Smooth muscle cell (in vitro differentiated cells): ENCODE measurements at regions not wholly inside any gene's neighbourhood (a gene's known extent, or its start where the extent isn't known, plus 50 kb on each side); places are given as distances from the start of the nearest gene placed in this dataset.
"Not testable (repeated sequence)": the region's sequence is repeated elsewhere in the genome, so short reads cannot be mapped to it uniquely, and the experiment has no call there.

Experiments
- DNase-seq: peaks from one replicate; lab custom pipeline; 2025; ENCODE audit not compliant: unreplicated experiment; lab: John Stamatoyannopoulos, UW
- H2AFZ ChIP-seq: fragments of 200-600 bp; sonication (generic); 2 replicates; pipeline ENCODE4 v1.6.0; 2016; ENCODE audit warnings: antibody characterized with exemption, low read depth, mild to moderate bottlenecking
- H3F3A ChIP-seq: fragments of 200-600 bp; sonication (generic); 2 replicates; pipeline ENCODE4 v1.6.0; 2017; ENCODE audit warnings: antibody characterized with exemption, low read depth
- H3K27ac ChIP-seq: fragments of 200-600 bp; sonication (generic); 2 replicates; pipeline ENCODE4 v1.5.1; 2016; ENCODE audit warnings: low read depth, mild to moderate bottlenecking
- H3K27me3 ChIP-seq: fragments of 200-600 bp; sonication (generic); 2 replicates; pipeline ENCODE4 v1.6.1; 2016; ENCODE audit warnings: low read depth, mild to moderate bottlenecking
- H3K36me3 ChIP-seq: fragments of 200-600 bp; sonication (generic); 2 replicates; pipeline ENCODE4 v1.5.1; 2016; ENCODE audit warnings: low read depth
- H3K4me1 ChIP-seq: fragments of 200-600 bp; sonication (generic); 2 replicates; pipeline ENCODE4 v1.5.1; 2016; ENCODE audit warnings: low read depth
- H3K4me2 ChIP-seq: fragments of 200-600 bp; sonication (generic); 2 replicates; pipeline ENCODE4 v1.6.0; 2016; ENCODE audit warnings: mild to moderate bottlenecking
- H3K4me3 ChIP-seq: fragments of 200-600 bp; sonication (generic); 2 replicates; pipeline ENCODE4 v1.5.1; 2016; ENCODE audit warnings: mild to moderate bottlenecking
- H3K79me2 ChIP-seq: fragments of 200-600 bp; sonication (generic); 2 replicates; pipeline ENCODE4 v1.6.0; 2016; ENCODE audit warnings: low read depth, mild to moderate bottlenecking
- H3K9ac ChIP-seq: fragments of 200-600 bp; sonication (generic); 2 replicates; pipeline ENCODE4 v1.6.0; 2016; ENCODE audit warnings: low read depth
- H3K9me3 ChIP-seq: fragments of 200-600 bp; sonication (generic); replicated peaks from 2 replicates; pipeline ENCODE4 v1.5.1; 2016; ENCODE audit warnings: low read depth
- H4K20me1 ChIP-seq: fragments of 200-600 bp; sonication (generic); 2 replicates; pipeline ENCODE4 v1.6.0; 2016; ENCODE audit warnings: low read depth
- WGBS: methylation state at CpG from one replicate; pipeline ENCODE4 v1.1.7; 2016; ENCODE audit warnings: low lambda C conversion rate; 5-methylcytosine and 5-hydroxymethylcytosine counted together
- TF ChIP-seq, protein P1 (sequence below): fragments of 200-600 bp; sonication (generic); IDR thresholded peaks from 2 replicates; pipeline ENCODE4 v1.5.1; 2017; ENCODE audit warnings: borderline replicate concordance, mild to moderate bottlenecking, antibody characterized with exemption; ENCODE audit not compliant: insufficient read depth, poor library complexity, severe bottlenecking

DNA sequence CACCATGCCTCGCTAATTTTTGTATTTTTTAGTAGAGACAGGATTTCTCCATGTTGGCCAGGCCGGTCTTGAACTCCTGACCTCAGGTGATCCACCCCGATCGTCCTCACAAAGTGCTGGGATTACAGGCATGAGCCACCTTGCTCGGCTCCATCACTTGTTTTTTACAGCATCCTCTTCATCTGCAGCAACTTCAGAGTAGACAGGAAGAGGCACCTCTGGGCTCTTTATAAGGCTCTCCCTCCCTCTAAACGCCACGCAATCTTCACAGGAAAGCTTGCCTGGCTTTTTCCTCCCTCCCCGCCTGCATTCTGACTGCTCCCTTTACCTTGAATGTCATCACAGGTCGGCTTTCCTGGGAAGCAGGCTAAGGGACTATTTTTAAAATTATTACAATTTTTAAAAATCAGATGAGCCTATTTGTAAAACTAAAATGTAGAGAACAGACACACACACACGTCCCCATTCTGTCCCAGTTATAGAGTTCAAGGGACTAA lies 111.5 kb upstream of the LDB2 start:
- DNase-seq = no peak
- Histone ChIP-seq H2AFZ (no peak overlapping the region), H3K79me2 (no peaks in the 10 kb centered on the region), H3K36me3 (no peaks in the 10 kb centered on the region), H4K20me1 (no peaks in the 10 kb centered on the region), H3K4me1 (no peaks in the 10 kb centered on the region), H3K9ac (no peak overlapping the region), H3F3A (no peaks in the 10 kb centered on the region), H3K27me3 (no peaks in the 10 kb centered on the region), H3K9me3 (no peaks in the 10 kb centered on the region), H3K4me3 (no peak overlapping the region), H3K27ac (no peak overlapping the region), H3K4me2 (no peak overlapping the region)
- 91% methylated on average over 10 of the region's 10 CpGs for WGBS
- TF ChIP-seq, protein P1, sequence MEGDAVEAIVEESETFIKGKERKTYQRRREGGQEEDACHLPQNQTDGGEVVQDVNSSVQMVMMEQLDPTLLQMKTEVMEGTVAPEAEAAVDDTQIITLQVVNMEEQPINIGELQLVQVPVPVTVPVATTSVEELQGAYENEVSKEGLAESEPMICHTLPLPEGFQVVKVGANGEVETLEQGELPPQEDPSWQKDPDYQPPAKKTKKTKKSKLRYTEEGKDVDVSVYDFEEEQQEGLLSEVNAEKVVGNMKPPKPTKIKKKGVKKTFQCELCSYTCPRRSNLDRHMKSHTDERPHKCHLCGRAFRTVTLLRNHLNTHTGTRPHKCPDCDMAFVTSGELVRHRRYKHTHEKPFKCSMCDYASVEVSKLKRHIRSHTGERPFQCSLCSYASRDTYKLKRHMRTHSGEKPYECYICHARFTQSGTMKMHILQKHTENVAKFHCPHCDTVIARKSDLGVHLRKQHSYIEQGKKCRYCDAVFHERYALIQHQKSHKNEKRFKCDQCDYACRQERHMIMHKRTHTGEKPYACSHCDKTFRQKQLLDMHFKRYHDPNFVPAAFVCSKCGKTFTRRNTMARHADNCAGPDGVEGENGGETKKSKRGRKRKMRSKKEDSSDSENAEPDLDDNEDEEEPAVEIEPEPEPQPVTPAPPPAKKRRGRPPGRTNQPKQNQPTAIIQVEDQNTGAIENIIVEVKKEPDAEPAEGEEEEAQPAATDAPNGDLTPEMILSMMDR = no peak

DNA sequence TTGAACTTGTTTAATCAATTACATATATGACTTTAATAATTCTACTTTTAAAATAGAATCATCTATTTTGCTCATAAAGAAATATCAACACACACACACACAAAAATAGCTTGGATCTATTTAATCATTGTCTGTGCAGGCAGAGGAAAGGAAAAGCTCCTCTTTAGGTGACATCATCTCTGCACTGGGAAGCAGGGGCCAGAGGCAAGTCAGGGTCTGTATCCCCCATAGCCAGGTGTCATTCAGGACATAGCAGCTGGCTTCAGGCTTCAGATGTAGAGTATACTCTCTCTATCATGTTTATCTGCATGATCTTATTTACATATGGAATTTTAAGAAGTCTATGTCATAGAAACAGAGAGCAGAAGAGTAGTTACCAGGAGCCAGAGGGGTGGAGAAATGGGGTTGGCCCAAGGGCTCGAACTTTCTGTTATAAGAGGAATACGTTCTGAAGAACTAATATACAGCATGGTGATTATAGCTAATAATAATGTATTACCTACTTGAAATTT lies 110.4 kb upstream of the LDB2 start:
- no peaks in the 10 kb centered on the region for H3F3A ChIP-seq
- no peaks in the 10 kb centered on the region for H3K79me2 ChIP-seq
- no peak for DNase-seq
- H3K4me1 ChIP-seq = no peaks in the 10 kb centered on the region
- H3K4me3 ChIP-seq = no peak overlapping the region
- no peaks in the 10 kb centered on the region for H3K27me3 ChIP-seq
- no peak overlapping the region for H3K4me2 ChIP-seq
- no peaks in the 10 kb centered on the region for H4K20me1 ChIP-seq
- H3K27ac ChIP-seq = no peak overlapping the region
- H3K9me3 ChIP-seq = no peaks in the 10 kb centered on the region
- WGBS = 93% methylated on average over 2 of the region's 2 CpGs
- H3K36me3 ChIP-seq = no peaks in the 10 kb centered on the region
- H3K9ac ChIP-seq = no peak overlapping the region
- TF ChIP-seq, protein P1 = no peak
- no peak overlapping the region for H2AFZ ChIP-seq

DNA sequence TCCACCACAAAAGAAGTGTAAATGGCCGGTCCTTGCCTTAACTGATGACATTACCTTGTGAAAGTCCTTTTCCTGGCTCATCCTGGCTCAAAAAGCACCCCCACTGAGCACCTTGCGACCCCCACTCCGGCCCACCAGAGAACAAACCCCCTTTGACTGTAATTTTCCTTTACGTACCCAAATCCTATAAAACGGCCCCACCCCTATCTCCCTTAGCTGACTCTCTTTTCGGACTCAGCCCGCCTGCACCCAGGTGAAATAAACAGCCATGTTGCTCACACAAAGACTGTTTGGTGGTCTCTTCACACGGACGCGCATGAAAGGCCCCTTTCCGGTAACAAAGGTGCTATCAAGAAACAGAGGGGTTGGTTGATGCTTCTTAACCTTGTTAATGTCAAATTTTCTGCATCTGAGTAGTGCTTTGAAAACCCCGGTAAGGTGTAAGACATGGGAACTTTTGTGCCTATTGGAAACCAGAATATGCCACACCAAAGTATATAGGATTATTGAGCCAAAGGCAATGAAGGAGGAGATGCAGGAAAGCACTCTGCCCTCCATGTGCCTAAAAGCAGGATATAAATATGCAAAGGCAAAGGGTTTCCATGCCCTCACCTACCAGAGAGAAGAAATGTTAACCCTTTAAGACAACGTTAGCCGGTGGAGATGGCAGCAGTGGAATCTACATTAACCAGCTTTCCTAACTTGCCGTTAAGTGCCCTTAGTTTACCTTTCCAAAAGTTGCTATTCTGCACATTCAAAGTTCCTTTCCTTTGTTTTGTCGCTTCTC lies 105.4 kb upstream of the LDB2 start:
- not testable (repeated sequence) for H3K79me2 ChIP-seq, H3K4me3 ChIP-seq, H3K9ac ChIP-seq, H3K9me3 ChIP-seq, H3K27me3 ChIP-seq, DNase-seq, H3K4me2 ChIP-seq, H2AFZ ChIP-seq, H3K4me1 ChIP-seq, H4K20me1 ChIP-seq, H3K36me3 ChIP-seq, H3K27ac ChIP-seq, H3F3A ChIP-seq
- WGBS = 60% methylated on average over 16 of the region's 16 CpGs

DNA sequence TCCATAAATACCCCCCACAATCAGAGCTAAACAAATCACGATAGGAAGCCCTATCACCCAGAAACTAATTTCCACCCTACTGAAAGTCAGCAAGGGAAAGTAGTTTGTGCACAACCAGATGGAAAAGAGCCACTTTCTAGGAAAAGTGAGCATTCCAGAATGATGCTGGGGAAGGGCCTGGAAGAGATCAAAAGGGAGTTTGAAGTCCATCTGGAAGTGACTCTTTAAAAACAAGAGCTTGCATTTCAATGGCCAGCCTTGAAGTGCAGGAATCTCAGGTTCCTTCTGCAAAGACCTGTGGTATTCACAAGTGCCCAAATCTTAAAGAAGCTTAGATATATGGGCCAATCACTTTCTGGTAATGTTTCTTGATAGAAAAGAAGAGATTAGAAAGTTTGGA lies 97.0 kb upstream of the LDB2 start:
- no peak overlapping the region for H2AFZ ChIP-seq
- H3K9me3 ChIP-seq = no peaks in the 10 kb centered on the region
- no peak overlapping the region for H3K9ac ChIP-seq
- H3F3A ChIP-seq = no peaks in the 10 kb centered on the region
- no peaks in the 10 kb centered on the region for H4K20me1 ChIP-seq
- DNase-seq = no peak
- H3K79me2 ChIP-seq = no peaks in the 10 kb centered on the region
- H3K4me1 ChIP-seq = peaks cover 5% of the 10 kb centered on the region
- no peak overlapping the region for H3K27ac ChIP-seq
- TF ChIP-seq, protein P1 = no peak
- H3K27me3 ChIP-seq = no peaks in the 10 kb centered on the region
- no peaks in the 10 kb centered on the region for H3K36me3 ChIP-seq
- WGBS = 9% methylated on average over 1 of the region's 1 CpG
- H3K4me3 ChIP-seq = no peak overlapping the region
- no peak overlapping the region for H3K4me2 ChIP-seq
